Duodenal mucosa (tissue), 2 donors: ENCODE measurements at regions not wholly inside any gene's neighbourhood (a gene's known extent, or its start where the extent isn't known, plus 50 kb on each side); places are given as distances from the start of the nearest gene placed in this dataset.
"Not testable (repeated sequence)": the region's sequence is repeated elsewhere in the genome, so short reads cannot be mapped to it uniquely, and the experiment has no call there.

ENCODE experiments used
- H3K27ac ChIP-seq: one replicate; pipeline ENCODE4 v1.7.0; 2013; ENCODE audit warnings: low read depth, low read length
- H3K27me3 ChIP-seq, 2 donors: one replicate each; pipeline ENCODE4 v1.7.0; 2013; ENCODE audit warnings: low read length in 2 of 2, control low read depth in 1 of 2; ENCODE audit not compliant: insufficient read depth in 2 of 2, control insufficient read depth in 1 of 2
- H3K36me3 ChIP-seq, 2 donors: one replicate each; pipeline ENCODE4 v1.7.0; 2013; ENCODE audit warnings: low read length in 2 of 2, control low read depth in 1 of 2; ENCODE audit not compliant: insufficient read depth in 2 of 2, control insufficient read depth in 1 of 2
- H3K4me1 ChIP-seq, 2 donors: one replicate each; pipeline ENCODE4 v1.7.0; 2013; ENCODE audit warnings: low read length in 2 of 2, control low read depth in 1 of 2; ENCODE audit not compliant: insufficient read depth in 2 of 2, control insufficient read depth in 1 of 2
- H3K4me3 ChIP-seq, 2 donors: one replicate each; pipeline ENCODE4 v1.7.0; 2013; ENCODE audit warnings: low read length in 2 of 2, low read depth in 1 of 2
- H3K9ac ChIP-seq, 2 donors: one replicate each; pipeline ENCODE4 v1.7.0; 2013; ENCODE audit warnings: low read length in 2 of 2, low read depth in 1 of 2
- H3K9me3 ChIP-seq, 2 donors: one replicate each; pipeline ENCODE4 v1.7.0; 2013; ENCODE audit warnings: low read length in 2 of 2, control low read depth in 1 of 2; ENCODE audit not compliant: control insufficient read depth in 1 of 2

- H3K27ac ChIP-seq: no peak overlapping the region
- no peaks in the 10 kb centered on the region for H3K27me3 ChIP-seq
- no peaks in the 10 kb centered on the region for H3K4me1 ChIP-seq
- H3K9me3 ChIP-seq: peaks cover 4 to 7% of the 10 kb centered on the region in 2 donors
- H3K36me3 ChIP-seq: no peaks in the 10 kb centered on the region
- no peak overlapping the region for H3K4me3 ChIP-seq
- no peak overlapping the region for H3K9ac ChIP-seq
These were observed 177.6 kb upstream of the SYT10 start for GRCh38 chr12:33617218-33617617.

DNA sequence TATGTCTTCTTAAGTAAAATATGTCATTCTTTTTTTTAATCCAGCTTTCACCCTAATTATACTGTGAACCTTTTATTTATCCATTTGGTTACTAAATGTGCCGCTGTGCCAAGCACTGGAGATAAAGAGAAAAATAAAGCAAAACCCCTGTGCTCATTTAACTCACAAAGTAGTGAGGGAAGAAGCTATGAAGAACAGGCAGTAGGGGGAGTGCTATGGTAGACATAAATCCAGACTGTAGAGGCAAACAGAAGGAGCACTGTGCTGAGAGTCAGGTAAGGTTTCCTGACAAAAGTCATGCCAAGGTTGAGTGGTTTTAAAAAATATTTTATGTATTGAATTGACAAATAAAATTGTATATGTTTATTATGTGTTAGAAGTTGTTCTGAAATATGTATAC, 188.5 kb upstream of the SYT10 start:
- H3K36me3 ChIP-seq: no peaks in the 10 kb centered on the region
- H3K9me3 ChIP-seq: no peaks in the 10 kb centered on the region
- H3K27ac ChIP-seq: no peak overlapping the region
- no peak overlapping the region for H3K9ac ChIP-seq
- H3K27me3 ChIP-seq: no peaks in the 10 kb centered on the region
- H3K4me1 ChIP-seq: no peaks in the 10 kb centered on the region
- H3K4me3 ChIP-seq: no peak overlapping the region

GRCh38 chr12:33634544-33634943, 194.9 kb upstream of the SYT10 start:
- H3K27me3 ChIP-seq: no peaks in the 10 kb centered on the region
- H3K4me3 ChIP-seq: no peak overlapping the region
- no peaks in the 10 kb centered on the region for H3K4me1 ChIP-seq
- H3K27ac ChIP-seq: no peak overlapping the region
- no peak overlapping the region for H3K9ac ChIP-seq
- no peaks in the 10 kb centered on the region for H3K36me3 ChIP-seq
- H3K9me3 ChIP-seq: no peaks in the 10 kb centered on the region

DNA sequence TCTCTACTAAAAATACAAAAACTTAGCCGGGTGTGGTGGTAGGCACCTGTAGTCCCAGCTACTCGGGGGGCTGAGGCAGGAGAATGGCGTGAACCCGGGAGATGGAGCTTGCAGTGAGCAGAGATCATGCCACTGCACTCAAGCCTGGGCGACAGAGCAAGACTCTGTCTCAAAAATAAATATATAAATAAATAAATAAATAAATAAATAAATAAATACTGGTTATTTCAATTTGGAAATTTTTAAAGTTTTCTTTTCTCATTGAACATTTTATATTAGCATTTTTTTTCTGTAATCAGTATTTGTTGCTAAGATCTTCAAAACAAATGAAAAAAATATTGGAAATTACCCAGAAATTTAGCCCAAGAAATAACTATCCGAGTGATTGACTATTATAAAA, 197.3 kb upstream of the SYT10 start:
- H3K4me1 ChIP-seq, H3K4me3 ChIP-seq, H3K9ac ChIP-seq, H3K27me3 ChIP-seq, H3K9me3 ChIP-seq, H3K36me3 ChIP-seq, H3K27ac ChIP-seq: not testable (repeated sequence)

- Histone ChIP-seq H3K9ac (no peak overlapping the region), H3K27ac (no peak overlapping the region), H3K27me3 (peaks cover 0 to 5% of the 10 kb centered on the region in 2 donors), H3K4me3 (no peak overlapping the region), H3K4me1 (no peaks in the 10 kb centered on the region), H3K36me3 (no peaks in the 10 kb centered on the region), H3K9me3 (no peaks in the 10 kb centered on the region)
These were observed 200.4 kb upstream of the SYT10 start for GRCh38 chr12:33639975-33640374.

DNA sequence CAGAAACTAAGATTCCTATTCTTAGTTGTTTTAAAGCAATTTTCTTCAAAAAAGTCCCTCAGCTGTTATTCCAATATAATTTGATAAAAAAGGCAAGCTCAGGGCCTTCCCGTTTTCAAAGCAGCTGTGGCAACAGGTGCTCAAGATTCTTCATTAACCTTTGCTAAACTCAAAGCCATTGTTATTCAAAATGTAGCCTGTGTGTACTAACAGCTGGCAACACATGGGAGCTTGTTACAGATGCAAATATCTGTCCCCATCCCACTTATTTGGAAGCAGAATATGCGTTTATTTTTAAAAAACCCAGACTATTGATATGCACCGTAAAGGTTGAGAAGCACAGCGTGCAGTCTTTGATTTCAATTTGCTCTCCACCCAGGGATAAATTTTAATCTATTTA, 210.4 kb upstream of the SYT10 start:
- no peak overlapping the region for H3K9ac ChIP-seq
- no peak overlapping the region for H3K27ac ChIP-seq
- no peak overlapping the region for H3K4me3 ChIP-seq
- no peaks in the 10 kb centered on the region for H3K27me3 ChIP-seq
- H3K36me3 ChIP-seq: no peaks in the 10 kb centered on the region
- no peaks in the 10 kb centered on the region for H3K4me1 ChIP-seq
- no peaks in the 10 kb centered on the region for H3K9me3 ChIP-seq

GRCh38 chr12:33650832-33651231, 211.2 kb upstream of the SYT10 start:
- Histone ChIP-seq H3K36me3 (no peaks in the 10 kb centered on the region), H3K27ac (no peak overlapping the region), H3K27me3 (no peaks in the 10 kb centered on the region), H3K9me3 (no peaks in the 10 kb centered on the region), H3K9ac (no peak overlapping the region), H3K4me3 (no peak overlapping the region), H3K4me1 (no peaks in the 10 kb centered on the region)

DNA sequence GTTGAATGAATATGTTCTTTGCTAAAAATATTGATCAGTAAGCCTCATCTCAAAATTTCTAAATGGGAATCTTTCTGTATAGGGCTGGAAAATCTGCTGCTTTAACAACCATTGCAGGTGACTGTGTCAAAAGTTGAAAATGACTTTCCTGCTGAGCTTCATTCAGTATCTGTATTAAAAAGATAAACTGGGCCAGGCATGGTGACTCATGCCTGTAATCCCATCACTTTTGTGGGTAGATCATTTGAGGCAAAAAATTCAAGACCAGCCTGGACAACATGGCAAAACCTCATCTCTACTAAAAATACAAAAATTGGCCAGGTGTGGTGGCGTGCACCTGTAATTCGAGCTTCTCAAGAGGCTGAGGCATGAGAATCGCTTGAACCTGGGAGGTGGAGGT, 213.7 kb upstream of the SYT10 start:
- no peaks in the 10 kb centered on the region for H3K4me1 ChIP-seq

DNA sequence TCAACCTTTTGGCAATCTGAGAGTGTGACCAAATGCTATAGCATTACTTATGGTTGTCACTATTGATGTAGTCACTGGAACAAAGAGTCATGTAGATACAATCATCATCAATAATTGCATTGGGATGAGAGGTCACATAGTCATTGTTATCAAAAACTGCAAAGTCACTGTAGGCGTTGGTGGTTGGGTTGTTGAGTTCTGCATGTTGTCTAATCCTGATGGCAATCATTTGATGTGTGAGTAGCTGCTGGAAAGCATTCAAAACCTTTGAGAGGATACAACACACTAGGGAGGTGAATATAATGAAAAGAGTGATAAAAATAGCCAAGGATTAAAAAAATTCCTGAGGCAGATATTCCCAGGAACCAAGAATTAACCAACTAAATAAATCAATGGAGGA, 214.7 kb upstream of the SYT10 start:
- Histone ChIP-seq H3K9me3 (no peaks in the 10 kb centered on the region), H3K4me3 (no peak overlapping the region), H3K27me3 (no peaks in the 10 kb centered on the region), H3K36me3 (no peaks in the 10 kb centered on the region), H3K9ac (no peak overlapping the region), H3K27ac (no peak overlapping the region), H3K4me1 (no peaks in the 10 kb centered on the region)

More for the DNA sequence above, 213.7 kb upstream of the SYT10 start:
- no peaks in the 10 kb centered on the region for H3K36me3 ChIP-seq
- no peak overlapping the region for H3K27ac ChIP-seq
- no peaks in the 10 kb centered on the region for H3K9me3 ChIP-seq
- H3K27me3 ChIP-seq: no peaks in the 10 kb centered on the region
- H3K4me3 ChIP-seq: no peak overlapping the region
- no peak overlapping the region for H3K9ac ChIP-seq

DNA sequence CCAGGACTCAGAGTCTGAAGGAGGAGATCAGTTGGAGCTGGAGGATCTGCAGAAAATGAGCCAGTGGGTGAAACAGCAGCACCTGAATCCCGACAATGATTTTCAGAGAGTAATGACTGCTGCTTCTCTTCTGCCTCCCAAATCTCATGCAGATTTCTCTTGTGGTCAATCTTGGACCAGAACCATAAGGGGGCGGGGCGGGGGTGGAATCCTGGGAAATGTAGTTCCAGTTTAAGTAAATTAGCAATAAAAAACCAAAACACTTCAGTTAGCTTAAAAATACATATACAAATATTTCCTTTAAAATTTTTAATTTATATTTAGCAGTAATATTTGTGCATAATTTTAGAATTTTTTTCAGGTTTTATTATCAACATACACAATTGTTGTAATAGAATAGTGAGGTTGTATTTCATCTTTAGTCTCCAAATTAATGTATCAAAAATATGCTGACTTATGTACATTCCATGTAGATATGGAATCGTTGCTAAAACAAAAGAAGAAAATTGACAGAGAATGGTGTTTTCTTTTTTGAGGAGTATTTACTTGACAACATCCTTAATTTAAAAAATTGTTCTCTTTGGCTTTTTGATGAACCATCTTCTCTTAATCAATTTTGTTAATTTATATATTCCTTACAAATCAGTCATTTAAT, 223.5 kb upstream of the SYT10 start:
- H3K9ac ChIP-seq: no peak overlapping the region
- no peak overlapping the region for H3K27ac ChIP-seq
- H3K4me1 ChIP-seq: no peaks in the 10 kb centered on the region
- no peaks in the 10 kb centered on the region for H3K27me3 ChIP-seq
- H3K36me3 ChIP-seq: no peaks in the 10 kb centered on the region
- no peak overlapping the region for H3K4me3 ChIP-seq
- H3K9me3 ChIP-seq: no peaks in the 10 kb centered on the region

DNA sequence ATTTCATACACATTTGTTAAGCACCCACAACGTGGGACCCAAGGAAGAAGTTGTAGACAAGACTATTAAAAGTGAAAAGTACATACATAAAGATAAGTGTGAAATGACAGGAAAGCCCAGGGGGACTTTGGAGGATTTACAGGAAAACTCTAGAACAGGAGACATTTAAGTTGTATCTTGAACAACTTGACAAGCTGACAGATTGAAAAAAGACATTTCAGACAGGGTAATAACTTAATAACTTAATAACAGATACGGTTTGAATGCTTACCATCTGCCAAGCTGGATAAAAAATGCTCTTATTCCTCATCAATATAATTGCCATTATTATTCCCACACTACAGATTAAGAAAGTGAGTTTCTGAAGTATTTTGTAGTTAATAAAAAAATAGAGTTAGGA, 229.7 kb upstream of the SYT10 start:
- Histone ChIP-seq H3K4me1 (no peaks in the 10 kb centered on the region), H3K27me3 (no peaks in the 10 kb centered on the region), H3K27ac (no peak overlapping the region), H3K9ac (no peak overlapping the region), H3K36me3 (no peaks in the 10 kb centered on the region), H3K9me3 (no peaks in the 10 kb centered on the region), H3K4me3 (no peak overlapping the region)
